Spleen (tissue), 11 donors: ENCODE measurements at regions not wholly inside any gene's neighbourhood (a gene's known extent, or its start where the extent isn't known, plus 50 kb on each side); places are given as distances from the start of the nearest gene placed in this dataset.

ENCODE experiments used
- DNase-seq: peaks from one replicate; pipeline ENCODE4 v3.0.0-alpha.2; 2020
- H3K27ac ChIP-seq, 8 donors: fragments of 200-600 bp; sonication (generic) in 7 of 8; 1 replicate in 4 of 8; 2 replicates in 4 of 8; pipeline versions ENCODE4 v1.5.0 to v1.8.0; 2016 to 2021; ENCODE audit warnings: inconsistent platforms in 4 of 8, mild to moderate bottlenecking in 4 of 8, moderate library complexity in 1 of 8
- H3K27me3 ChIP-seq, 7 donors: fragments of 200-600 bp; sonication (generic) in 6 of 7; replicated peaks in 1 of 7; 1 replicate in 4 of 7; 2 replicates in 3 of 7; pipeline versions ENCODE4 v1.5.0 to v1.8.0; 2016 to 2021; ENCODE audit warnings: inconsistent platforms in 3 of 7, mild to moderate bottlenecking in 1 of 7
- H3K36me3 ChIP-seq, 6 donors: fragments of 200-600 bp; sonication (generic) in 5 of 6; 1 replicate in 4 of 6; 2 replicates in 2 of 6; pipeline versions ENCODE4 v1.5.0 to v1.8.0; 2016 to 2021; ENCODE audit warnings: inconsistent platforms in 2 of 6
- H3K4me1 ChIP-seq, 6 donors: fragments of 200-600 bp; sonication (generic) in 5 of 6; 1 replicate in 3 of 6; 2 replicates in 3 of 6; pipeline versions ENCODE4 v1.5.0 to v1.8.0; 2016 to 2021; ENCODE audit warnings: inconsistent platforms in 3 of 6
- H3K4me3 ChIP-seq, 8 donors: fragments of 200-600 bp; sonication (generic) in 7 of 8; 1 replicate in 4 of 8; 2 replicates in 4 of 8; pipeline versions ENCODE4 v1.5.0 to v1.8.0; 2016 to 2021; ENCODE audit warnings: inconsistent platforms in 4 of 8, mild to moderate bottlenecking in 4 of 8, moderate library complexity in 2 of 8
- H3K9me3 ChIP-seq, 8 donors: fragments of 200-600 bp; sonication (generic) in 7 of 8; 1 replicate in 4 of 8; 2 replicates in 4 of 8; pipeline versions ENCODE4 v1.5.0 to v1.8.0; 2016 to 2021; ENCODE audit warnings: inconsistent platforms in 4 of 8
- POLR2A ChIP-seq, 3 donors: fragments of 450-650 bp; IDR thresholded peaks; one replicate each; pipeline ENCODE4 v1.5.1; 2017; ENCODE audit warnings: antibody characterized with exemption in 3 of 3, mild to moderate bottlenecking in 1 of 3
- POLR2AphosphoS5 ChIP-seq, 3 donors: sonication (generic); formaldehyde crosslinking; IDR thresholded peaks; one replicate each; pipeline ENCODE4 v1.5.1; 2017; ENCODE audit warnings: antibody characterized with exemption in 3 of 3
- WGBS, 5 donors: extraction: QIAGEN DNeasy Blood & Tissue Kit in 3 of 5; methylation state at CpG; one replicate each; pipeline versions ENCODE4 v1.1.5 to v1.1.7; 2013 to 2018; 5-methylcytosine and 5-hydroxymethylcytosine counted together
- intact Hi-C: fragments of 100-400 bp; cut with DNase I; formaldehyde crosslinking; loops from one replicate; pipeline ENCODE4 v1.15.0; 2023; ENCODE audit warnings: low total_unique reads
- TF ChIP-seq, protein P1 (sequence below), 11 experiments: fragments of 200-600 bp in 7 of 11; fragments of 450-650 bp in 4 of 11; sonication (generic) in 4 of 11; IDR thresholded peaks in 8 of 11; conservative IDR thresholded peaks in 3 of 11; 1 replicate in 7 of 11; 2 replicates in 4 of 11; pipeline versions ENCODE4 v1.4.0 to v1.8.0; 2016 to 2021; ENCODE audit warnings: antibody characterized with exemption in 11 of 11, inconsistent platforms in 4 of 11, mild to moderate bottlenecking in 1 of 11
- donor health status: healthy with polysubstance abuse.
- donor health status: DM: no; HTN: no; CAD: no; lungs with moderate emphysema.
- donor health status: DM: no; HTN: no; CAD: no.
- donor health status: Bipolar disorder and iron deficiency.
- donor health status: healthy.
- donor health status: DM: no; HTN: no; CAD: no.
- donor health status: DM: yes; HTN: yes; CAD: no.

DNA sequence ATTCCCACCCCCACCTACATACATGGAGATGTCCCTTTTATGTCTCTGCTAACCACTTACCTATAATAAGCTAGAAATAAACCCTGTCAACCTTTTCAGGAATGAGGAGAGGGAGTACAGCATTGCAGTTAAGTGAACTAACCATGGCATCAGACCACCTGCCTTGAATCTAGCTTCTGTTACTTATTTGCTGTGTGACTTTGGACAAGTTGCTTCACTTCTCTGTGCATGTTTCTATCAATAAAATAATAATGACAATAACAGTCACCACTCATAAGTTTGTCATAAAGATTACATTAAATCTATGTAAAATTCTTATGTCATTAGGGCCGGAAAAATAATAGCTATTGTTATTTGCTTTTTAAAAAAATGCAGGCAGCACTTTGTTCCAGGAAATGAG, 881.1 kb upstream of the AUTS2 start:
- Histone ChIP-seq H3K9me3 (peaks cover 0 to 6% (median 0%) of the 10 kb centered on the region in 8 donors), H3K27me3 (no peaks in the 10 kb centered on the region), H3K4me1 (no peaks in the 10 kb centered on the region), H3K27ac (no peak overlapping the region), H3K4me3 (no peak overlapping the region), H3K36me3 (no peaks in the 10 kb centered on the region)
- no peak for DNase-seq
- intact Hi-C loops: no loop called here
- 81 to 97% (median 91%) methylated on average over 1 of the region's 1 CpG for WGBS, 5 donors
- TF ChIP-seq, protein P1, sequence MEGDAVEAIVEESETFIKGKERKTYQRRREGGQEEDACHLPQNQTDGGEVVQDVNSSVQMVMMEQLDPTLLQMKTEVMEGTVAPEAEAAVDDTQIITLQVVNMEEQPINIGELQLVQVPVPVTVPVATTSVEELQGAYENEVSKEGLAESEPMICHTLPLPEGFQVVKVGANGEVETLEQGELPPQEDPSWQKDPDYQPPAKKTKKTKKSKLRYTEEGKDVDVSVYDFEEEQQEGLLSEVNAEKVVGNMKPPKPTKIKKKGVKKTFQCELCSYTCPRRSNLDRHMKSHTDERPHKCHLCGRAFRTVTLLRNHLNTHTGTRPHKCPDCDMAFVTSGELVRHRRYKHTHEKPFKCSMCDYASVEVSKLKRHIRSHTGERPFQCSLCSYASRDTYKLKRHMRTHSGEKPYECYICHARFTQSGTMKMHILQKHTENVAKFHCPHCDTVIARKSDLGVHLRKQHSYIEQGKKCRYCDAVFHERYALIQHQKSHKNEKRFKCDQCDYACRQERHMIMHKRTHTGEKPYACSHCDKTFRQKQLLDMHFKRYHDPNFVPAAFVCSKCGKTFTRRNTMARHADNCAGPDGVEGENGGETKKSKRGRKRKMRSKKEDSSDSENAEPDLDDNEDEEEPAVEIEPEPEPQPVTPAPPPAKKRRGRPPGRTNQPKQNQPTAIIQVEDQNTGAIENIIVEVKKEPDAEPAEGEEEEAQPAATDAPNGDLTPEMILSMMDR (IDR thresholded peaks at IDR 0.05 in 8 of 11, conservative IDR thresholded peaks at IDR 0.05 in 3 of 11): no peak
- no peak for TF ChIP-seq POLR2A (IDR thresholded peaks at IDR 0.05)
- no peak for TF ChIP-seq POLR2AphosphoS5 (IDR thresholded peaks at IDR 0.05)

DNA sequence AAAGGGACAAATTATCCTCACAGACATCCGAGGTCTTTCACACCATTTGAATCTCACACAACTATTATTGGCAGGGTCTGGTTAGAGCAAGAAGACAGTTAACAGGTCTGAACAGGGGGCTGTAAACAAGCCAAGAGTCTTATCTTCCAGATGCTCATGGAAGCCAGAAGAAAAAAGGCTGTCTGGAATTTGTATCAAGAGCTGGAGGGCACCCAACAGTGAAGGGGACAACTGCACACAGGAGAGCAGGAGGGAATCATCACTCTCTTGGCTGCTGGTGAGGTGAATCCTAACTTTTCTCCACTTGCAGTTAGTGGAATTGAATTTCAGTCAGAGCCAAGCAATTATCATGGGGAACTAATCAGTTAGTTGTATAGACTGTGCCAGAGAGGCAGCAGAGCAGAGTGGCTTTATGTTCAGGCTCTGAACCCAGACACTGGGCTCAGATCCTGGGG, 880.2 kb upstream of the AUTS2 start:
- Histone ChIP-seq H3K4me1 (no peaks in the 10 kb centered on the region), H3K27me3 (no peaks in the 10 kb centered on the region), H3K27ac (no peak overlapping the region), H3K9me3 (peaks cover 0 to 6% (median 0%) of the 10 kb centered on the region in 8 donors), H3K4me3 (no peak overlapping the region), H3K36me3 (no peaks in the 10 kb centered on the region)
- intact Hi-C loops: no loop called here
- WGBS, 5 donors: 13 to 31% (median 24%) methylated on average over 1 of the region's 1 CpG
- no peak for DNase-seq
- TF ChIP-seq POLR2AphosphoS5 (IDR thresholded peaks at IDR 0.05) (no peak), POLR2A (IDR thresholded peaks at IDR 0.05) (no peak)
- TF ChIP-seq, protein P1 (IDR thresholded peaks at IDR 0.05 in 8 of 11, conservative IDR thresholded peaks at IDR 0.05 in 3 of 11): no peak

DNA sequence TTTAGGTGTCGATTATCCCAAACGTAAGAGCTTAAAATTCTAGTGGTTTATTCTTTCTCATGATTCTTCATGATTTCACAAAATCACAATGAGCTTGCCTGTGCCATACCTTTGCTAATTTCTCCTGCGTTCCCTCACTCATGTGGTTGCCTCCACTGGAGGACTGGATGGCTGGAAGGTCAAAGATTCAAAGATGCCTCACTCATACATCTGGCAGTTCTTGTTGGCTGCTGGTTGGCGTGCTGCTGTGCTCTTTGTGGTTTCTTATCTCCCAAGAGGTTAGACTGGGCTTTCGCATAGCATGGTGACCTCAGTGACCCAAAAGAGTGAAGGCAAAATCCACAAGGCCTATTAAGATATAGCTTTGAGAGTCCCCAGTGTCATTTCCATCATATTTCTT, 877.6 kb upstream of the AUTS2 start:
- no peak for DNase-seq
- Histone ChIP-seq H3K4me3 (no peak overlapping the region), H3K36me3 (no peaks in the 10 kb centered on the region), H3K9me3 (peaks cover 0 to 10% (median 1%) of the 10 kb centered on the region in 8 donors), H3K27me3 (no peaks in the 10 kb centered on the region), H3K4me1 (no peaks in the 10 kb centered on the region), H3K27ac (no peak overlapping the region)
- intact Hi-C loops: no loop called here
- TF ChIP-seq POLR2AphosphoS5 (IDR thresholded peaks at IDR 0.05) (no peak), POLR2A (IDR thresholded peaks at IDR 0.05) (no peak)
- TF ChIP-seq, protein P1 (IDR thresholded peaks at IDR 0.05 in 8 of 11, conservative IDR thresholded peaks at IDR 0.05 in 3 of 11): no peak
- WGBS, 5 donors: 75 to 86% (median 83%) methylated on average over 5 of the region's 5 CpGs

DNA sequence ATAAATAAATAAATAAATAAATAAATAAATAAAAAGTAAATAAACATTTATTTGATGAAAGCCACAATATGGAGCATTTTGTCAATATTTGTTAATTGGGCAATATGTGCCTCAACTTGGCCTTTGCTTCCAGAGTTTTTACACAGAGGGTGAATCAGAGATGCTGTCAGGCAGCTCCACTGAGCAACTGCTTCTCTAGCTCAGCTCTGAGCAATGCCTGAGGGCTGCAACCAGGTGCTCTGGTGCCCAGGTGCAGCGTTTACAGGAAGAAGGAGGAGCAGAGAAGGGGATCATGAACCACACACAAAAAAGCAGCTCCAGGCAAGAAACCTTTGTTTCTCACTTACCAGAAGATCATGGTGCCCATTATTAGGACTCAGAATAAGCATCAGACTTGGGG, 876.2 kb upstream of the AUTS2 start:
- intact Hi-C loops: no loop called here
- Histone ChIP-seq H3K9me3 (peaks cover 0 to 19% (median 1%) of the 10 kb centered on the region in 8 donors), H3K36me3 (no peaks in the 10 kb centered on the region), H3K4me1 (no peaks in the 10 kb centered on the region), H3K27me3 (peaks cover 0 to 7% (median 0%) of the 10 kb centered on the region in 7 donors), H3K4me3 (no peak overlapping the region), H3K27ac (no peak overlapping the region)
- 81 to 88% (median 86%) methylated on average over 1 of the region's 1 CpG for WGBS, 5 donors
- no peak for DNase-seq
- TF ChIP-seq, protein P1 (IDR thresholded peaks at IDR 0.05 in 8 of 11, conservative IDR thresholded peaks at IDR 0.05 in 3 of 11): no peak
- no peak for TF ChIP-seq POLR2AphosphoS5 (IDR thresholded peaks at IDR 0.05)
- no peak for TF ChIP-seq POLR2A (IDR thresholded peaks at IDR 0.05)
